H1 (cell line): ENCODE measurements at regions not wholly inside any gene's neighbourhood (a gene's known extent, or its start where the extent isn't known, plus 50 kb on each side); places are given as distances from the start of the nearest gene placed in this dataset.

Experiments used
- HDAC2 ChIP-seq, 2 experiments: fragments of 300-600 bp in 1 of 2; sonication (generic) in 1 of 2; IDR thresholded peaks; 2 replicates each; pipeline ENCODE4 v1.6.1; 2011 to 2012; ENCODE audit warnings: low read depth in 2 of 2, low read length in 2 of 2, mild to moderate bottlenecking in 2 of 2, moderate library complexity in 2 of 2, borderline replicate concordance in 1 of 2, inconsistent platforms in 1 of 2
- JUND ChIP-seq: IDR thresholded peaks from 2 replicates; pipeline ENCODE4 v1.6.1; 2011; ENCODE audit warnings: mild to moderate bottlenecking, improper control_type of control experiment, low read length

- TF ChIP-seq HDAC2 (IDR thresholded peaks at IDR 0.05; ENCODE audit: borderline replicate concordance in 1 of 2, low read depth in 2 of 2, low read length in 2 of 2) (peak in 1 of 2 experiments; percentile 43; a peak in 1 of 4 replicates), JUND (peak; percentile 71; the same call in 1 of the 2 replicates)
These were observed 380.4 kb downstream of the TNS1 start (continued) for GRCh38 chr2:217622205-217623060.
